Trophoblast cell (in vitro differentiated cells and primary cell): ENCODE measurements at regions not wholly inside any gene's neighbourhood (a gene's known extent, or its start where the extent isn't known, plus 50 kb on each side); places are given as distances from the start of the nearest gene placed in this dataset.

Experiments
- DNase-seq, 2 donors: peaks; one replicate each; pipeline ENCODE4 v3.0.0-alpha.2; 2016
- H2AFZ ChIP-seq: 2 replicates; pipeline ENCODE4 v1.6.1; 2013; ENCODE audit warnings: low read length, moderate library complexity, mild to moderate bottlenecking; ENCODE audit not compliant: insufficient read depth, poor library complexity
- H2AK5ac ChIP-seq: 2 replicates; pipeline ENCODE4 v1.6.1; 2013; ENCODE audit warnings: mild to moderate bottlenecking, low read length
- H2BK120ac ChIP-seq: 2 replicates; pipeline ENCODE4 v1.6.1; 2013; ENCODE audit warnings: low read length, mild to moderate bottlenecking, moderate library complexity; ENCODE audit not compliant: insufficient read depth, poor library complexity
- H2BK12ac ChIP-seq: 2 replicates; pipeline ENCODE4 v1.6.1; 2013; ENCODE audit warnings: mild to moderate bottlenecking, low read length, moderate library complexity
- H2BK5ac ChIP-seq: 2 replicates; pipeline ENCODE4 v1.6.1; 2013; ENCODE audit warnings: low read length, low read depth, moderate library complexity, mild to moderate bottlenecking; ENCODE audit not compliant: poor library complexity
- H3K14ac ChIP-seq: 2 replicates; pipeline ENCODE4 v1.6.1; 2013; ENCODE audit warnings: mild to moderate bottlenecking, low read length
- H3K18ac ChIP-seq: 2 replicates; pipeline ENCODE4 v1.6.1; 2013; ENCODE audit warnings: mild to moderate bottlenecking, low read length
- H3K23ac ChIP-seq: 2 replicates; pipeline ENCODE4 v1.6.1; 2013; ENCODE audit warnings: low read length
- H3K27ac ChIP-seq: 2 replicates; pipeline ENCODE4 v1.5.1; 2013; ENCODE audit warnings: low read depth, mild to moderate bottlenecking, inconsistent platforms, low read length, moderate library complexity
- H3K27me3 ChIP-seq: 2 replicates; pipeline ENCODE4 v1.6.1; 2013; ENCODE audit warnings: inconsistent platforms, mild to moderate bottlenecking, low read length, moderate library complexity; ENCODE audit not compliant: insufficient read depth
- H3K36me3 ChIP-seq, 2 experiments: 1 replicate in 1 of 2; 2 replicates in 1 of 2; pipeline ENCODE4 v1.6.1; 2013; ENCODE audit warnings: low read length in 2 of 2, mild to moderate bottlenecking in 2 of 2, moderate library complexity in 1 of 2; ENCODE audit not compliant: insufficient read depth in 2 of 2, control insufficient read depth in 1 of 2
- H3K4ac ChIP-seq: 2 replicates; pipeline ENCODE4 v1.6.1; 2013; ENCODE audit warnings: low read depth, mild to moderate bottlenecking, low read length, moderate library complexity
- H3K4me1 ChIP-seq, 2 experiments: 1 replicate in 1 of 2; 2 replicates in 1 of 2; pipeline ENCODE4 v1.6.1; 2013; ENCODE audit warnings: low read length in 2 of 2, mild to moderate bottlenecking in 2 of 2, moderate library complexity in 1 of 2; ENCODE audit not compliant: insufficient read depth in 2 of 2, control insufficient read depth in 1 of 2
- H3K4me2 ChIP-seq: 2 replicates; pipeline ENCODE4 v1.6.1; 2013; ENCODE audit warnings: inconsistent platforms, mild to moderate bottlenecking, low read length, moderate library complexity
- H3K4me3 ChIP-seq: 2 replicates; pipeline ENCODE4 v1.5.1; 2013; ENCODE audit warnings: mild to moderate bottlenecking, low read depth, low read length, inconsistent platforms
- H3K79me1 ChIP-seq: one replicate; pipeline ENCODE4 v1.6.1; 2013; ENCODE audit warnings: low read length
- H3K79me2 ChIP-seq: 2 replicates; pipeline ENCODE4 v1.6.1; 2013; ENCODE audit warnings: low read length, mild to moderate bottlenecking; ENCODE audit not compliant: control insufficient read depth, insufficient read depth, poor library complexity
- H3K9ac ChIP-seq: 2 replicates; pipeline ENCODE4 v1.6.1; 2013; ENCODE audit warnings: mild to moderate bottlenecking, low read length
- H3K9me3 ChIP-seq: 2 replicates; pipeline ENCODE4 v1.6.1; 2013; ENCODE audit warnings: low read depth, mild to moderate bottlenecking, control low read depth, inconsistent platforms, low read length; ENCODE audit not compliant: insufficient read depth
- H4K12ac ChIP-seq: 2 replicates; pipeline ENCODE4 v1.6.1; 2013; ENCODE audit warnings: low read depth, mild to moderate bottlenecking, low read length, moderate library complexity
- H4K8ac ChIP-seq: 2 replicates; pipeline ENCODE4 v1.6.1; 2013; ENCODE audit warnings: low read depth, mild to moderate bottlenecking, low read length, moderate library complexity
- H4K91ac ChIP-seq: one replicate; pipeline ENCODE4 v1.6.1; 2013; ENCODE audit warnings: low read depth, mild to moderate bottlenecking, low read length, moderate library complexity
- WGBS: extraction: QIAGEN DNeasy Blood & Tissue Kit; methylation state at CpG from one replicate; pipeline ENCODE4 v1.1.7; 2013; ENCODE audit warnings: missing lambda C conversion rate; ENCODE audit not compliant: insufficient read length, insufficient coverage; ENCODE audit errors: extremely low coverage; 5-methylcytosine and 5-hydroxymethylcytosine counted together

GRCh38 chr4:32425243-32425642, 1705.1 kb downstream of the PCDH7 start:
- H3K18ac ChIP-seq: no peak overlapping the region
- no peaks in the 10 kb centered on the region for H3K36me3 ChIP-seq
- no CpG with 5 or more reads among the region's 3 CpGs for WGBS
- no peaks in the 10 kb centered on the region for H3K79me1 ChIP-seq
- no peaks in the 10 kb centered on the region for H3K27me3 ChIP-seq
- no peak overlapping the region for H4K12ac ChIP-seq
- H2AK5ac ChIP-seq: no peak overlapping the region
- no peak overlapping the region for H3K27ac ChIP-seq
- H3K4me2 ChIP-seq: no peak overlapping the region
- DNase-seq: no peak
- no peak overlapping the region for H3K23ac ChIP-seq
- H3K4me1 ChIP-seq: peaks cover 0 to 2% of the 10 kb centered on the region in 2 experiments
- H3K79me2 ChIP-seq: no peaks in the 10 kb centered on the region
- H2BK120ac ChIP-seq: no peak overlapping the region
- no peak overlapping the region for H3K9ac ChIP-seq
- H4K8ac ChIP-seq: no peak overlapping the region
- H3K14ac ChIP-seq: no peak overlapping the region
- no peak overlapping the region for H2BK12ac ChIP-seq
- H4K91ac ChIP-seq: no peak overlapping the region
- H2BK5ac ChIP-seq: no peak overlapping the region
- H3K4me3 ChIP-seq: no peak overlapping the region
- no peak overlapping the region for H2AFZ ChIP-seq
- peaks cover 5% of the 10 kb centered on the region for H3K9me3 ChIP-seq
- no peak overlapping the region for H3K4ac ChIP-seq

- no peak overlapping the region for H2AK5ac ChIP-seq
- no CpG with 5 or more reads among the region's 7 CpGs for WGBS
Observed at GRCh38 chr4:32427566-32427965, 1707.4 kb downstream of the PCDH7 start.

GRCh38 chr4:32429151-32429550, 1709.0 kb downstream of the PCDH7 start:
- Histone ChIP-seq H3K4me2 (no peak overlapping the region), H3K23ac (no peak overlapping the region), H3K36me3 (no peaks in the 10 kb centered on the region), H2BK120ac (no peak overlapping the region), H4K8ac (no peak overlapping the region), H2AK5ac (no peak overlapping the region), H3K14ac (no peak overlapping the region), H3K4ac (no peak overlapping the region), H3K79me2 (no peaks in the 10 kb centered on the region), H3K18ac (no peak overlapping the region), H3K27me3 (no peaks in the 10 kb centered on the region), H3K79me1 (no peaks in the 10 kb centered on the region), H4K91ac (no peak overlapping the region), H3K4me1 (no peaks in the 10 kb centered on the region), H4K12ac (no peak overlapping the region), H2BK5ac (no peak overlapping the region), H3K27ac (no peak overlapping the region), H3K9ac (no peak overlapping the region), H2AFZ (no peak overlapping the region), H3K4me3 (no peak overlapping the region), H3K9me3 (peaks cover 3% of the 10 kb centered on the region), H2BK12ac (no peak overlapping the region)
- WGBS: no CpG with 5 or more reads among the region's 2 CpGs
- no peak for DNase-seq

More at GRCh38 chr4:32427566-32427965, 1707.4 kb downstream of the PCDH7 start:
- Histone ChIP-seq H3K27ac (no peak overlapping the region), H3K23ac (no peak overlapping the region), H3K79me1 (no peaks in the 10 kb centered on the region), H3K18ac (no peak overlapping the region), H2BK5ac (no peak overlapping the region), H3K4me2 (no peak overlapping the region), H3K14ac (no peak overlapping the region), H4K12ac (no peak overlapping the region), H3K4me1 (peaks cover 0 to 2% of the 10 kb centered on the region in 2 experiments), H2BK120ac (no peak overlapping the region), H3K9ac (no peak overlapping the region), H2AFZ (no peak overlapping the region), H3K9me3 (peaks cover 8% of the 10 kb centered on the region), H3K27me3 (no peaks in the 10 kb centered on the region), H4K8ac (no peak overlapping the region), H4K91ac (no peak overlapping the region), H3K4me3 (no peak overlapping the region), H2BK12ac (no peak overlapping the region), H3K79me2 (no peaks in the 10 kb centered on the region), H3K36me3 (no peaks in the 10 kb centered on the region), H3K4ac (no peak overlapping the region)
- no peak for DNase-seq

GRCh38 chr4:32435308-32435707, 1715.1 kb downstream of the PCDH7 start:
- Histone ChIP-seq H4K12ac (no peak overlapping the region), H3K4me2 (no peak overlapping the region), H3K79me1 (no peaks in the 10 kb centered on the region), H4K8ac (no peak overlapping the region), H3K4me1 (no peaks in the 10 kb centered on the region), H3K79me2 (no peaks in the 10 kb centered on the region), H3K9me3 (peaks cover 3% of the 10 kb centered on the region), H3K27me3 (no peaks in the 10 kb centered on the region), H3K4ac (no peak overlapping the region), H2AFZ (no peak overlapping the region), H2BK5ac (no peak overlapping the region), H2AK5ac (no peak overlapping the region), H3K9ac (no peak overlapping the region), H3K27ac (no peak overlapping the region), H2BK12ac (no peak overlapping the region), H3K4me3 (no peak overlapping the region), H4K91ac (no peak overlapping the region), H3K18ac (no peak overlapping the region), H3K36me3 (no peaks in the 10 kb centered on the region), H2BK120ac (no peak overlapping the region), H3K23ac (no peak overlapping the region), H3K14ac (no peak overlapping the region)
- DNase-seq: peak in 1 of 2 donors; percentile 3
- no CpG with 5 or more reads among the region's 2 CpGs for WGBS
